Putamen (tissue), 1 donor: ENCODE measurements at regions not wholly inside any gene's neighbourhood (a gene's known extent, or its start where the extent isn't known, plus 50 kb on each side); places are given as distances from the start of the nearest gene placed in this dataset.

Experiments
- DNase-seq: peaks from one replicate; pipeline ENCODE4 v3.0.0-alpha.2; 2016; ENCODE audit warnings: low spot score

DNA sequence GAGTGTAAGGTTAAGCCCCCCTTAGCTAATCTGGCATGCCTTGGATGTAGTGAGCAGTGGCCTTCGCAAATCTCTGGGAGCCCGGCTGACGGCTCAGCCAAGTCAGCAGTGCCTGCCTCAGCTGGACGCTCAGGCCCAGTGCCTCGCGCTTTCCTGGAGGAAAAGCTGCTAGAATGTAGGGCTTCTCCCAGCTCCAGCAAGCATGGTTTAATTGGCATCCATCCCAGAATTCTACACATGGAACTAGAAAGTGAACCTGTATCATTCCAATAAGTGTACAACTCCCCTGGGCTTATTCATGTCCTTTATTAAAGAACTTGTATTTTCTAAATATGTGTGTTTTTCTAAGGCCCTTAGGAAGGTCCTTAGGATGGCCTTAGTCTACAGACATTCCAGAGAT is 287.8 kb upstream of the SHH start:
- no peak for DNase-seq

DNA sequence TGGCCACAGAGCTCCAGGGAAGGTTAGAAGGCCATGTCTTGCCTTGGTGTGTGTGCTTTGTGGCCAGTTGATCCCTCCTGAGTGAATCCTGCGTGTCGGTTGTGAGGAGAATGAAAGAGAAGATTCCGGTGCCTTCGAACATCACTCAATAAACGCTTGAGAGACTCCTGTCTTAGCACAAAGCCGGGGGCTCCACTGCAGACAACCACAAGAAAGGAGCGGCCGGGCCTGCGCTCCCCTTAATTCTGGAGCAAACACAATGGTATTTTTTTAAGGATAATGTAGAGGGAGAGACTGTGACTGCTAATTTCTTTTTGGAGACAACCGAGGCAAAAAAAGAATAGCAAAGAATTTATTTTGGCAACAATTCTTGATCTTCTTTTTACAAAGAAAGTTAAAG is 286.8 kb upstream of the SHH start:
- DNase-seq = no peak

DNA sequence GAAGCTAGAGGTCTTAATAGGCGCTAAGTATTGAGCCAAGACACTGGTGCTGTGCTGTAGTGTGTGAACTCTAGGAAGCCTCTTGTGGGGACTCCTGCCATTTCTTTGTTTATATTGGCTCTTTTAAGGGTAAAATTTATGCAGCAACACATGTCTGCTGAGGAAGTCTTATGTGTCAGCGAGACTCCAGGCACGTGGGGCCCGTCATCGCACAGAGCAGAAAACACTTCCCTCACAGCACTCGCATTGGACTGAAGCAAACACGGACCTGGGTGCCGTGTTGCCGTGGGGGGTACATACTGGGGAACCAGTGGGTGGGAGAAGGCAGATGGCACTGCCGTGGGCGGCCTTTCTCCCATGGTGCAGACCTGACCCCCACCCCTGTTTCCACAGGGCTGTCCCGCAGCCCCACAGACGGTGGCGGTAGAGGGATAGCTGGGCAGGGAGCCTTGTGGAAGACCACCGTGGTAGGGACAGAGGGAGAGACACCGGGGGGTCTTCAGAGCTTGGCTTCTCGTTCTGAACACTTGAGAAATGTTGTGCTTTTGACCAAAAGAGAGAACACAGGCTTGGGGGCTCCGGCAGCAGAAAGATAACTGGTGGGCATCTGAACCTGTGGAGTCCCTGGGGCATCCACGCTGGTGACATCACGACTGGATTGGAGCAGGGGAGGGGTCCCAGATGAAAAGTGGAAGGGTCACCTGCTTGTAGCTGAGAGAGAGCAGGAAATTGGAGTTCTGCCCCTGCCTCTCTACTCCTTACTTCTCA is 284.7 kb upstream of the SHH start:
- no peak for DNase-seq

DNA sequence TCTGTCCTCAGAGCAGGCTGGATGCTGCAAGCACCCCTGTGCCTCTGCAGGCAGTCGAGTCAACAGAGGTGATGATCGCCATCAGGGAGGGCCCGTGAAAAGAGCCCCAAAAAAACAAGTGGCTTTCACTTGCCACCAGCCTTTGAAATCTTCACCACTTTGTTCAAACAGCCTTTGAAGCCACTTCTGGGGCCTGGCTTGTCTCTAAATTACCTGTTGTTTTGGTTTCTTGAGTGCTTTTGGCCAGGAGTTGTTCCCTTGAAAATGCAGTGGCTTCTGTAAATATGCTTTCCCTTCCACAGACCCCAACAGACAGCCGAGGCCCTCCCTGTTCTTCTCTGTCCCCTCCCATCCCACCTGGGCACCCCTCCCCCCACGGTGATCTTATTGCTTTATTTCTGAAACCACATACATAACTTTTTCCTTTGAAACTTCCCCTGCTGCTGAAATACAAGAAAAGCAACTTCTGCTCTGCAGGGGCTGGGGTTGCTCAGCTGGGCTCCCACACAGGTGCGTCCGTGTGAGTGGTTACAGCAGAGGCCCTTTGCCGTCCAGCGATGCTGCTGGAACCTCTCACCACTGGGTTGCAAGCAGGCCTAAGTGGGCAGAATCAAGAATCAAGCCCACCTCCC is 283.8 kb upstream of the SHH start:
- DNase-seq = no peak

DNA sequence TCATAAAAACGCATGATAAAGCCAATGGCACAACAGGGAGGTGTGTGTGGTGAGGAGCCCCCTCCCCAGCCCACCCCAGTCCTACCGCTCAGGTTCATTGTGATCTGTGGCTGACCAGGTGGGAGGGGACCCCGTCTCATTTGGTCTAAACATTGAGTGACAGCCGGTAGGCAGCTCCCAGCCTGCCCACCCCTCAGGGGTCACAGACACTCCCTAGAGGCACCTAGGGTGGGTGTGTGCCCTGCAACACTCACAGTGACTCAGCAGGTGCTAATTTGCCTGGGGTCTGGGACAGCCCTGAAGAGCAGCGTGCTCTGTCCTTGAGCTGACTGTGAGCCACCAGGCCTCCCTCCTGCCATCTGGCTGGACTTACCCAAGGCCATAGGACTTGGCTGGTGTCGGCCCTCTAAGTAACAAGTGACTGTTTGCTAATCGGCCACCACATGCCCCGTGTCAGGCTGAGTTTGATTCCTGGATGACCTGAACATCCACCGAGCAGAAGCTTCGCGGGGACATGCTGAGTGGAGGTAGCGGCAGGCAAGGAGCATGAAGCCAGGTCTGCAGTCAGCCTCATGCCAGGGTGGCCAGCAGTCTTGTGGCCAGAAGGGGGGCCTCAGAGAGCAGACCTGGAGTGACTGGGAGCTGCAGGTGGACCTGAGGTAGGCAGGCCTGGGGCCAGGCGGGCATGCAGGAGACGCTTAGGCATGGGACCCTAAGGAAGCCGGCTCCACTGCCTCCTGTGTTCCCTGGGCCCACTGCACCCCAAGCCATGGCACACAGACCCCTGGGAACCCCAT is 282.3 kb upstream of the SHH start:
- DNase-seq = no peak

DNA sequence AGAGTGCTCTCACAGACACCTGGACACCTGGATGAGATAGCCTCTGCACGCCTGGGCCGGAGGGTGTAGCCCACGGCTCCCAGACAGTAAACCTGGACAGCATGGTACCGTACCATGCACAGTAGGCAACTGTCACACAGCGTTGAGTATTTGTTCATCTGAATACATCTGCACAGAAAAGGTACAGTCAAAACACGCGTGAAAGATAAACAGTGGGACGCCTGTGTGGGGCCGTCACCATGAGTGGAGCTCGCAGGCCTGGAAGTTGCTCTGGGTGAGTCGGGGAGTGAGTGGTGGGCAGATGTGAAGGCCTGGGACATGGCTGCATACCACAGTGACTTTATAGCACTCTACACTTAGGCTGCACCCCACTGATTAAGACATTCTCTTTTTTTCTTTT is 280.0 kb upstream of the SHH start:
- DNase-seq = no peak

DNA sequence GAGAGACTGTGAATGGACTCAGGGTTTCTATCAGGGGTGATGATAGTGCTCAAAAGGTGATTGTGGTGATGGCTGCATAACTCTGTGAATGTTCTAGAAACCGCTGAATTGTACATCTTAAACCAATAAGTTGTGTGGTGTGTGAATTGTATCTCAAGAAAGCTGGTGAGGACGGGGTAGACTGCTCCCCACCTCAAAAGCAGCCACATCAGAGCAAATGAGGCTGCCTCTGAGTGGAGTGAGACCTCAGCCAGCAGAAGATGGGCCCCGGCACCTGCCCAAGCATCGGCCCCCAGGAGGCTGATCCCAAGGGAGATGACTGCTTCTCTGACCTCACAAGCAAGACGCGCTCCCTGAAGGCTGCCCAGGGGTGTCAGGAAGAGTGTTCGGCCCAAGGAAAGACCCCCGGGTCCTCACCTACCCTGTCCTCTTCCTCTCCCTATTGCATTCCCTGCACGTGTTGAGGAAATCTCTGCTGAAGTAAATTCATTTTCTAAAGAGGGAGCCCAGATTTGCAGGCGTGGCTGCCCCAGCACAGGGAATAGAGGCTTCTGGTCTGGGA is 279.3 kb upstream of the SHH start:
- no peak for DNase-seq

DNA sequence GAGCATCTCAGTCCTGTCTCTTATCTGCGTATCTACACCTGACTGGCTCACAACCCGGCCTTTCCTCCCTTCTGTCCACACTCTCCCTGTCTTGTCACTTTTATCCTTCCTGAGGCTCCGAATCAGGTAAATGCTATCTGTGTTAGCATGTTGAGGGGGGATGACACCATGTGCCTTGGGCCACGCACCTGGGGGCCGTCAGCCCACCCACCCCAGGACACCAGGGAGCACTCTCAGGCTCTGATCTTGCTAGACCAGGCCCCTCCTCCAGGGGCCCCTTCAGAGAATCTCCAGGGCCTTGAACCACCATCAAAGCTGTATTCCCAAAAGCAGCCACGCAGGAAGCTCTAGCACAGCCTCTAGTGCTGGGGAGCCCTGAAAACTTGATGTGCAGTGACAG is 278.7 kb upstream of the SHH start:
- no peak for DNase-seq

DNA sequence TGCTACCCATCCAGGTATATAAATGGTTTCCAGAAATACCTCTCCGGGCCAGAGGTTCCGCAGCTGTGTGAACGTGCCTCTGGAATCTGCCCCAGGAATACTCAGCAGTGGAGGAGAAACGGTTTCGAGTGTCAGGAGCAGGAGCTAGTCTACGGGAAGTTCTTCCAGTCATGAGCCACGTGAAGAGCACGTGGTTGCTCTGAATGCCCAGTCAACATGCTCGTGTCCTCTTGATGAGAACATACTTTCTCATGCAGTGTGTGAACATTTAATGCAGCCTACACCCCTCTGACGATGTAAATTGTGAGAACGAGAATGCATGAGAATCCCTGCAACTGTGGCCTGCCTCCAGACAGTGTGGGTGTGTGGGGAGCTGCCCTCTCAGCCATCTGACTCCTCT is 277.0 kb upstream of the SHH start:
- no peak for DNase-seq

DNA sequence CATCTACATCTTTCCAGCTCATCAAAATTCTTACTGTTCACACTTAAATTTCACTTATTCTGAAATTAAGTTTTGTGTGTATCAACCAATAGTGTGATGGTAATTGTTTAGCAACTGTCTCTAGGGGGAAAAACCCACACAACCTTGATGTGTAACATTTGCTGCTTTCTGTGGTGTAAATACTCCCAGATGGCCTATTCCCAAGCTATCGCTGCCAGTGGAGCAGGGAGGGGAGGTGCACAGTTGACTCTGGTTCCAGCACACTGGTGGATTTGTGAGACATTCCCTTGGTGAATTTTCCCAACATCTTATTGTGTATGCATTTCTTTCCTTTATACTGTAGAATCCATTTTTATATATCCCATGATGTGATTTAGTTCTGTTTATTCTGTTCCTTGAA is 275.9 kb upstream of the SHH start:
- no peak for DNase-seq

DNA sequence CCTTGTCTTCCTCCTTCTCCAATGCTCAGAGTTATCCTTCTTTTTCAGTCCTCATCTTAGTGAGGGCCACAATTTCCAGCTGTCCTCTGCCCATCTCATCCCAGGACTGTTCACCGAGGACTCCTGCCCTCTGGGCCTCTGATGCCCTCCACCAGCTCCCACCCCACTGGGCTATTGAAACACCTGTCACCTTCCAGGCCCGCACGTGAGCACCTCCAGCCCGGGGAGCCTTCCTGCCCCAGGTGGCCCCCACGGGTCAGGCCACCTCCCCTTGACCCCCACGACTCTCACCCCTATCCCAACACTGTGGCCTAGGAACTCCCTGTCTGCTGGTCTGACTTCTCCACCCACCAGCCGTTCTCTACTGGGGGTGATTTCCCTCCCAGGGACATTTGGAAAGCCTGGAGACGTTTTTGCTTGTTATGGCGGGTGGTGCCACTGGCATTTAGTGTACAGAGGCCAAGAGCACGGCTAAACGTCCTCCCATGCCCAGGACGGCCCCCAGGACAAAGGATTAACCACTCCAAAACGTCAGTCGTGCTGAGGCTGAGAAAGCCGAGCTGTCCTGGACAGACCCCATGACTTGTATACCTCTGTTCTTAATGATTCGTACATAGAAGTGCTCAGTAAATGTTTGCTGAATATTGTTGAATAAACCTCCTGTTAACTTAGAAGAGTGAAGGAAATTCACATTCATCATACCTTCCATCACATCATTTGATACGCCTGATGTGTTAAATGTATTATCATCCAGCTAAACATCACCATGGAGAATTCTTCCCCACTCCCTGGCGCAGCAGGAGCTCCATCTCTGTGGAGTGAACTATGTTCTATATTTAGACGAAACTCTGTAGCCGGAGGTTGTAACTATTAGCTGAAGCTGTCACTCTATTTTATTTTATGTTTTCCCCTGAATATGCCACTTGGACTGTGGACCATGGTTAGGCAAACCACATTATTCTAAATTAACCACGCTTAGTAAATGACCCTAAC is 270.1 kb upstream of the SHH start:
- no peak for DNase-seq

DNA sequence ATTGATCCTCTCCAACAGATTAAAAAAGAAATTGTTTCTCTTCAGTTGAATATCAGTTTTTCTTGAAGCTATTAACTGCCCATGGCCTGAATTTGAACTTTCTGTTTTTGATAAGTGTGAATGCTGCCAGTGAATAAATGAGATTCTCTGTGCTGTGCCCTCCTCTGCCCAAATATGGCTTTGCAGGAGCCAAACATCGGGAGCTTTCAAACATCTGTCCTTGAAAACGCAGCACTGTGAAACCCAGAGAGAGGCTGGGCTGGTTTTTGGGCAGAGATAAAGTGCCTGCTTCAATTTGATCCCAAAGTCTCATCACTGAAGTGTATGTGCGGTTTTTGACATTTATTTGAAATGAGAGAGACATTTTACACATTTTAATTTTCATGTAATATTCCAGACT is 268.3 kb upstream of the SHH start:
- no peak for DNase-seq

DNA sequence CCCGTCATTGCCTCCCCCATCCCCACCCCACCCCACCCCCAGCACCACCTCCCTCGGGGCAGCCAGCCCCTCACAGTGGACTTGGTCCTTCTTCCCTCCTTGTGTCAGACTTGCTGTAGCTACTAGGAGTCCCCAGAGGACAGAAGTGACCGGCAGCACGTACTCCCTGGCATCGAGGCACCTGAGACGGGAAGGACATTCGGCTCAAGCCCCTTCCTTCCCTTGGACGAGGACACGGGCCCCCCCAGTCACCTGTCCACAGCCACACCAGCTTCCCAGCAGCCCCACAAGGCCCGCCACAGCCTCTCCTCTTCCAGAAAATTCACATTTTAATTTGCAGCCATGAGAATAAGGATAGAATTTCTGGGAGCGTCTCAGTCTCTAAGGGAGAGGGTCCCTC is 267.8 kb upstream of the SHH start:
- DNase-seq = no peak

DNA sequence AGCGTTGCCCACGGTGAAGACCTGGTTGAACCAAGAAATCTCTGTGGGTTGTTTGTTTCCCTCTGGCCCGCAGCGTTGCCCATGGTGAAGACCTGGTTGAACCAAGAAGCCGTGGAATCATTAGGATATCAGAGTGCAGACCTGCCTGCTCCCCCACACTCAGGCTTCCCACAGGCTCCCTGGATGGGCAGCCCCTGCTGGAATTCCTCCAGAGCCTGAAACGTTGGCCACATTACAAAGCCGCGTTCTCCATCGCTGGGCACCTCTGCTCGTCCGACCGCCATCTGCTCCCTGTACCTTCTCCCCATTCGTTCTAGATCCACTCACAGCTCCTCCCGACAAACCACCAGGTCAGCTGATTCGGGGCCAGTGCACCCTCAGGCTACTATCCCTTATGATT is 266.9 kb upstream of the SHH start:
- no peak for DNase-seq

DNA sequence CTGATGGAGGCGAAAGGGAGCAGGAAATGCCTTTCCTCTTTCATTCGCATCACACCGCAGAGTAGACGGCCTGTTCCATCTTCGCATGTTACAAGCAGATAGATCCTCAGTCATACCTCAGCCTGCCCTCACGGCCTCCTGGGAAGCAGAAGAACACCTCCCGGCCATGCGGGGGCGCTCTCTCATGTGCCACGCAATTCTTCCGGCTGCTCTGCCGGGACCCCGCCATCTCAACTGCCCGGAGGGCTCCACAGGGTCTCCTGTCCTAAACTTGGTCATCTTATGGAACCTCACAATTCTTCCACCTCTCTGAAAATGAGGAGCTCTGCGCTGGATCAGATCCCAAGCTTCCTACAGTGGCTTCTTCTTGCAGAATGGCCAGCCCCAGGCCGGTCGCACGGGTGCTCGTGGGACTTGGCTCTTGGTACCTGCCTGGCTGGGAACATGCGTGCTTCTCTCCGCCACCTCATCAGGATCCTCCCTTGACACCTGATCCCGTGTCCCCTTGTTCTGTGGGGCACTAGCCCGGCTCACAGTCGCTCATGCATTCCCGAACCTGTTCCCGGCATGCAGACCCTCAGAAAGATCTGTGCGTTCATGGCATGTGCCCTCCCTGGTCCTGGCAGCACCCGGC is 262.8 kb upstream of the SHH start:
- no peak for DNase-seq

DNA sequence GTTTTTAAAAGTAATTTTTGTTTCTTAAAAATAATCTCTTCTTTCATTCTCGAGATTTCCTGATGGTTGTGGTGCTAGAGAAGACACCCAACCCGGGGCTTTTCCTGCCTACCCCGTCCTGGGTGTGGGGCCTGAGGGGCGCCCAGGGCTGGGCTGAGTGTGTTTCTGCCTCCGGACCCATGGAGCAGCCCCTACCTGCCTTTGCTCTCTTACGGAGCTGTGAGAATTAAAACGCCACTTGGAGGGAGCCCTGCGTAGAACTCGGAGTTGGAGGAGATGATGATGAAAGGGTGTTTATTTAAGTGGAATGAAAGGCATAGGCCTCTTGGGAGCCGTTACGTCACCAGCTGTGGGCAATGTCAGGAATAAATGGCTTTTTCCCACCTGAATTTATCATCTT is 261.8 kb upstream of the SHH start:
- no peak for DNase-seq

DNA sequence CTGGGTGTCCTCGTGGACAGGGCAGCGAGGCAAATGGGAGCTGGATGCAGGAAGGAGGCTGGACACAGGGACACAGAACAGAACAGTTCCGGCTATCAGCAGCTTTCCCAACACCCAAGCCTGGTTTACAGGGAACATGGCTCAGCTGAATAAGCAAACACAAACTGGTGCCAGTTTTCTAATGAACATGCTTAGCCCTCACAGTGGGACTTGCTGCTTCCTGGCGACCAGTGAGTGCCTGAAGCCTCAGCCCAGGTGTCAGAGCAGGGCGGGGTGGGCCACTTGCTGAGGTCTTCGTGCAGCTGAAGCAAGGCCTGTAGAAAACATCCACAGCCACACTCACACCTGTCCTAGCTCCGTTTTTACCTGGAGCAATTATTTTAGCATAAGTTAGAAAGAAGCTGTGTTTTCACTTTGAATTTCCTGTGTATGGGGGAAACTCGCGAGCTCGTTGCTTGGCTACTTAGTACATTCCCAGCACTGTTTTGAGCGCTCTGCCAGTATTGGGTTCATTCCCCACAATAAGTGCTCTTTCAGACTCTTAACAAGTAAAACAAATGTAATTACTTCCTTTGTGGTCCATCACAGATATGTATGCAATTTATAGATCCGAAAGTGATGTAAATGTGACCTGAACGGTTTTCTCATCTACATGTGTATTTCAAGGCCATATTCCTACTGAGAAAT is 261.2 kb upstream of the SHH start:
- DNase-seq = no peak

DNA sequence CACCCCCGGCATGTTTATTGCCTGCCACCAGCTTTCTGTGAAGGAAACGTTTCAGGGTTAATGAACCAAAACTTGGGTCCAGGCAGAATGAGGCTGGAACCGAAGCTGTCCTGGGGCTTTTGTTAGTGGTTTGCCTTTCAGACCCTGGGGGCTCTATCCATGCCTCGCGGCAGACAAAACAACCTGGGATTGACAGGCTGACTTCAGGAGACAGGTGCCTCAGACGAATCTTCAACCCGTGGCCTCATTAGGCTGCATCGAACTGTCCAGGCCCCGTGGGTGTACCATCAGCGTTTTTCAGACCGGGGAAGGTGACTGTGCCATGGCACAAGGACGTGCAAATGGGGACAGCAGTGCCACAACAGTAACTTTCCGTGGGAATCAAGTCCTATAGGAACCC is 259.3 kb upstream of the SHH start:
- DNase-seq = no peak

DNA sequence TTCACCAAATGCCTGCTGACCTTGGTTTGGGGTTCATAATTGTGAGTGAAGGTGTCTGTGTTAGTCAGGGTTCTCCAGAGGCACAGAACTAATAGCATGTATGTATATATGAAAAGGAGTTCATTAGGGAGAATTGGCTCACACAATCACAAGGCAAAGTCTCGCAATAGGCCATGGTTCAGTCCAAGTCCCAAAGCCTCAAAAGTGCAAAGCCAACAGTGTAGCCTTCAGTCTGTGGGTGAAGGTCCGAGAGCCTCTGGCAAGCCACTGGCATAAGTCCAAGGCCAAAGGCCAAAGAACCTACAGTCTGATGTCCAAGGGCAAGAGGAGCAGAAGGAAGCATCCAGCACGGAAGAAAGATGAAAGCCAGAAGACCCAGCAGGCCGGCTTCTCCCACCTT is 257.6 kb upstream of the SHH start:
- no peak for DNase-seq

DNA sequence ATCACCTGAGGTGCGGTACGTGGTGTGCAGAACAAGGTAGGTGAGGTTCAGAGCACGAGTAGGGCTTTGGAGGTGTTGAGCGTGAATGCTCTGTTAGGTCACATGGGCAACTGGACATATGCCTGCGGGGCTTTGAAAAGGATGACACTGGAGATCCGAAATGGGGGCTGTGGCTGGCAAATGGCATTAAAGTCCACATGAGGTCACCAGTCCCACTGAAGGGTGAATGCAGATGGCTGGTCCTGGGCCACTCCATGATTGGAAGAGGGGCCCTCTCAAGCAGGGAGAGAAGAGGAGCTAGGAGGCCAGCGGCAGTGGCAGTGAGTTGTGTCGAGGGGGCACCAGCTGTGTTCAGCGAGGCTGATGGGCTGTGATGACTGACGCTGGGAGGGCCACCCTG is 254.9 kb upstream of the SHH start:
- no peak for DNase-seq

DNA sequence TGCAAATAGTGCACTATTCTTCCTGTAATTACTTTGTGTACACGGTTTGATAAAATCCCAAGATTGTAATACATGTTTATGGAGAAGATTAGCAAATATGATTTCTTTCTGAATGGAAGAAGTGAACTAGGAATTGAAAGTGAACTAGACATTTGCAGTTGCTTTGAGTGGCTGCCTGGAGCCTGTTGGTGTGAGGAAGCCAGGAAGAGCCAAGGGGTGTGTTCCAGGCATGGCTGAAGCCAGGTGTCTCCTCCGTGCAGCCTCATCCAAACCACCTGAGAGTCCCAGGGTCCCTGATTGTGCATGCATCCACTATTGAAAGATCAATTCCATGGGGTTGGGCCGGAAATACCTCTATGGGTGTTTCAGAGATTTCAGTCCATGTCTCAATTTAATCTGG is 253.1 kb upstream of the SHH start:
- DNase-seq = no peak
